ENCODE measurements at regions not wholly inside any gene's neighbourhood (a gene's known extent, or its start where the extent isn't known, plus 50 kb on each side); places are given as distances from the start of the nearest gene placed in this dataset.

DNA sequence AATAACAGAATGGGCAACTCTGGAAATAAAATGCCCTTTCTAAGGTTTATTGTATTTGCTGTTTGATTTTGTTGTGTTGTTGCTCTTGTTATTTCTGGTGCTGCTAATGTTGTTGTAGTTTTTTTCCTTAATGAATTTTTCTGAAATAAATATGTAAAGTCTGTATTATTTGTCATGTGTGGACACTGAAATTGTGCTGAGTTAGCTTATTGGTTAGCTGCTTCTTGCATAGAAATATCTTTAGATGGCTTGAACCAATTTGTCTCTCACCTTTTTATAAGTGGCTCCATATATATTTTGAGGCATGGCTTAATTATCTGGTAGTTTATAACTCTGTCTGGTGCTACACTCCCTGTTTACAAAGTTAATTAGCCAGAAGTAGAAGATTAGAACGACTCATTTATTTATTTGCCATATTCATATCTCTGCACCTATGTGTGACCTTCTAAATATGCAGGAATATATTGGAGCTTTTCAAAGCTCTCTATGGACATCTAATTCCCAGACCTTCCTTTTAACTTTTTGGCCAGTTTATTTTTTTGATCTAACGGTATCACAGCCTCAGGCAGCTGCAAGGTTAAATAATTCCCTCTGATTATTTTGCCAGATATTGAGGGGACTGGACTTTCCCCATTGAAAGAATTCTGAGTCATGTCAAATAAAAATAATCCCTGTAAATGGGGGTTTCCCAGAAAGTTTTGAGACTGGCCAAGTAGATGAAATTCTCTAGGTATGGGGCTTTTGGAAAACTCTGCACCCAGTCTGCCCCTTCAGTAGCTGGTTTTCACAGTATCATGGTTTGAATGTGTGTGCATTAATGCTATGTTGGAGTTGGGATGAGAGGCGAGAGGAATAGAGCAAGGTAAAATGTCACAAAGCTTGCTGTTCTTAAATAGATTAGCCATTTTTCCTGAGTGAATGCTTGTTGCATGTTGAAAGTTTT, 1331.7 kb upstream of the MIR17HG start:
- TF ChIP-seq GATA2 (IDR thresholded peaks at IDR 0.05; ENCODE audit: low read depth, low read length) (no peak), GATA3 (IDR thresholded peaks at IDR 0.05; ENCODE audit: low read depth, low read length) (no peak)

All from SH-SY5Y (cell line).